K562 (cell line): ENCODE measurements at regions not wholly inside any gene's neighbourhood (a gene's known extent, or its start where the extent isn't known, plus 50 kb on each side); places are given as distances from the start of the nearest gene placed in this dataset.

Experiments
- CBX2 ChIP-seq: fragments of 200-600 bp; sonication (generic); IDR thresholded peaks from one replicate; pipeline ENCODE4 v1.6.1; 2012; ENCODE audit warnings: mild to moderate bottlenecking, low read length, inconsistent platforms; ENCODE audit not compliant: insufficient read depth, poor library complexity, severe bottlenecking
- CEBPB ChIP-seq: fragments of 450-650 bp; IDR thresholded peaks from 2 replicates; pipeline ENCODE4 v1.6.1; 2016; ENCODE audit warnings: missing genetic modification characterization, missing compliant biosample characterization
- FOXJ3 ChIP-seq: sonication (generic); formaldehyde crosslinking; IDR thresholded peaks from 2 replicates; pipeline ENCODE4 v1.4.0; 2020; ENCODE audit warnings: mild to moderate bottlenecking, missing genetic modification reagents
- GABPB1 ChIP-seq: sonication (generic); formaldehyde crosslinking; IDR thresholded peaks from 2 replicates; pipeline ENCODE4 v1.8.0; 2022; ENCODE audit warnings: mild to moderate bottlenecking, missing genetic modification reagents
- HDAC2 ChIP-seq: fragments of 450-650 bp; IDR thresholded peaks from 2 replicates; pipeline ENCODE4 v1.6.1; 2016; ENCODE audit warnings: mild to moderate bottlenecking
- IFI16 ChIP-seq: fragments of 250-450 bp; sonication (Bioruptor Pico); IDR thresholded peaks from 2 replicates; pipeline ENCODE4 v2.1.2; 2022; ENCODE audit warnings: mild to moderate bottlenecking, inconsistent platforms
- JUNB ChIP-seq: fragments of 450-650 bp; formaldehyde crosslinking; conservative IDR thresholded peaks from 2 replicates; pipeline ENCODE4 v1.4.0; 2020; ENCODE audit warnings: mild to moderate bottlenecking
- KDM5B ChIP-seq: fragments of 200-600 bp; sonication (generic); IDR thresholded peaks from 2 replicates; pipeline ENCODE4 v1.6.1; 2012; ENCODE audit warnings: low read depth, mild to moderate bottlenecking, moderate library complexity, low read length, control low read depth, inconsistent platforms; ENCODE audit not compliant: insufficient replicate concordance
- NCOA6 ChIP-seq: fragments of 450-650 bp; IDR thresholded peaks from 2 replicates; pipeline ENCODE4 v1.6.1; 2017; ENCODE audit warnings: mild to moderate bottlenecking
- SMARCE1 ChIP-seq: fragments of 450-650 bp; IDR thresholded peaks from 2 replicates; pipeline ENCODE4 v1.7.1; 2016; ENCODE audit warnings: mild to moderate bottlenecking
- SREBF2 ChIP-seq: sonication (generic); formaldehyde crosslinking; IDR thresholded peaks from 2 replicates; pipeline ENCODE4 v1.4.0; 2020; ENCODE audit warnings: mild to moderate bottlenecking, missing genetic modification reagents
- TBP ChIP-seq: optimal IDR thresholded peaks from 2 replicates; pipeline ENCODE3; 2011; ENCODE audit warnings: low read depth, low read length, improper control_type of control experiment
- TFAP4 ChIP-seq: sonication (generic); formaldehyde crosslinking; IDR thresholded peaks from 2 replicates; pipeline ENCODE4 v1.8.0; 2022; ENCODE audit warnings: missing genetic modification reagents, mild to moderate bottlenecking, moderate library complexity, borderline replicate concordance
- WHSC1 ChIP-seq: IDR thresholded peaks from one replicate; pipeline ENCODE4 v1.6.1; 2012; ENCODE audit warnings: low read length, control low read depth, inconsistent platforms
- YY1 ChIP-seq, 3 experiments: IDR thresholded peaks; 2 replicates each; pipeline ENCODE4 v1.6.1; 2011; ENCODE audit warnings: low read length in 2 of 3, mild to moderate bottlenecking in 2 of 3, moderate library complexity in 2 of 3, borderline replicate concordance in 1 of 3, control low read depth in 1 of 3, low read depth in 1 of 3; ENCODE audit not compliant: insufficient read depth in 3 of 3, insufficient replicate concordance in 2 of 3, control insufficient read depth in 1 of 3, insufficient read length in 1 of 3; ENCODE audit errors: extremely low read depth in 1 of 3
- ZC3H4 ChIP-seq: sonication (generic); formaldehyde crosslinking; IDR thresholded peaks from 2 replicates; pipeline ENCODE4 v1.9.0; 2021; ENCODE audit warnings: missing genetic modification reagents, borderline replicate concordance
- ZEB2 ChIP-seq: fragments of 450-650 bp; IDR thresholded peaks from 2 replicates; pipeline ENCODE4 v1.6.1; 2016
- ZKSCAN8 ChIP-seq: fragments of 200-800 bp; sonication (Bioruptor generic); IDR thresholded peaks from 2 replicates; pipeline ENCODE4 v1.6.1; 2016; ENCODE audit warnings: missing genetic modification characterization, missing compliant biosample characterization
- ZNF253 ChIP-seq: fragments of 250-450 bp; sonication (Bioruptor Pico); conservative IDR thresholded peaks from 2 replicates; pipeline ENCODE4 v1.6.1; 2021; ENCODE audit warnings: mild to moderate bottlenecking
- ZNF384 ChIP-seq: IDR thresholded peaks from 2 replicates; pipeline ENCODE4 v1.6.1; 2012; ENCODE audit warnings: low read depth, low read length, improper control_type of control experiment
- ZNF695 ChIP-seq: fragments of 450-650 bp; formaldehyde crosslinking; IDR thresholded peaks from 2 replicates; pipeline ENCODE4 v1.4.0; 2020; ENCODE audit warnings: mild to moderate bottlenecking, moderate library complexity
- TF ChIP-seq, protein P1 (sequence below): fragments of 450-650 bp; formaldehyde crosslinking; IDR thresholded peaks from 2 replicates; pipeline ENCODE4 v1.4.0; 2020; ENCODE audit warnings: mild to moderate bottlenecking, moderate library complexity
- TF ChIP-seq, protein P2 (sequence below): fragments of 450-650 bp; conservative IDR thresholded peaks from 2 replicates; pipeline ENCODE4 v1.6.1; 2016; ENCODE audit warnings: missing genetic modification characterization, low read depth, mild to moderate bottlenecking, control low read depth, missing compliant biosample characterization
- TF ChIP-seq, protein P3 (sequence below): fragments of 250-450 bp; sonication (Bioruptor Pico); IDR thresholded peaks from 2 replicates; pipeline ENCODE4 v1.8.0; 2021; ENCODE audit warnings: moderate library complexity, mild to moderate bottlenecking, inconsistent platforms
- TF ChIP-seq, protein P4 (sequence below): sonication (generic); formaldehyde crosslinking; IDR thresholded peaks from 2 replicates; pipeline ENCODE4 v1.8.0; 2022; ENCODE audit warnings: mild to moderate bottlenecking, low read depth, missing genetic modification reagents

- TF ChIP-seq SMARCE1: 0 out of 2 replicates have a peak, but pooled peaks have one; percentile 11
- TF ChIP-seq, protein P1, sequence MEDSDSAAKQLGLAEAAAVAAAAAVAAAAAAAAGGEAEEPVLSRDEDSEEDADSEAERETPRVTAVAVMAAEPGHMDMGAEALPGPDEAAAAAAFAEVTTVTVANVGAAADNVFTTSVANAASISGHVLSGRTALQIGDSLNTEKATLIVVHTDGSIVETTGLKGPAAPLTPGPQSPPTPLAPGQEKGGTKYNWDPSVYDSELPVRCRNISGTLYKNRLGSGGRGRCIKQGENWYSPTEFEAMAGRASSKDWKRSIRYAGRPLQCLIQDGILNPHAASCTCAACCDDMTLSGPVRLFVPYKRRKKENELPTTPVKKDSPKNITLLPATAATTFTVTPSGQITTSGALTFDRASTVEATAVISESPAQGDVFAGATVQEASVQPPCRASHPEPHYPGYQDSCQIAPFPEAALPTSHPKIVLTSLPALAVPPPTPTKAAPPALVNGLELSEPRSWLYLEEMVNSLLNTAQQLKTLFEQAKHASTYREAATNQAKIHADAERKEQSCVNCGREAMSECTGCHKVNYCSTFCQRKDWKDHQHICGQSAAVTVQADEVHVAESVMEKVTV: no peak
- TF ChIP-seq KDM5B: no peak
- TF ChIP-seq ZNF695 (CRISPR knock-in tag): no peak
- no peak for TF ChIP-seq WHSC1
- peak; percentile 38; the same call in 1 of the 2 replicates for TF ChIP-seq TFAP4 (CRISPR knock-in tag)
- TF ChIP-seq, protein P2, sequence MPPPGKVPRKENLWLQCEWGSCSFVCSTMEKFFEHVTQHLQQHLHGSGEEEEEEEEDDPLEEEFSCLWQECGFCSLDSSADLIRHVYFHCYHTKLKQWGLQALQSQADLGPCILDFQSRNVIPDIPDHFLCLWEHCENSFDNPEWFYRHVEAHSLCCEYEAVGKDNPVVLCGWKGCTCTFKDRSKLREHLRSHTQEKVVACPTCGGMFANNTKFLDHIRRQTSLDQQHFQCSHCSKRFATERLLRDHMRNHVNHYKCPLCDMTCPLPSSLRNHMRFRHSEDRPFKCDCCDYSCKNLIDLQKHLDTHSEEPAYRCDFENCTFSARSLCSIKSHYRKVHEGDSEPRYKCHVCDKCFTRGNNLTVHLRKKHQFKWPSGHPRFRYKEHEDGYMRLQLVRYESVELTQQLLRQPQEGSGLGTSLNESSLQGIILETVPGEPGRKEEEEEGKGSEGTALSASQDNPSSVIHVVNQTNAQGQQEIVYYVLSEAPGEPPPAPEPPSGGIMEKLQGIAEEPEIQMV (tag): no peak
- peak; percentile 39; the same call in 1 of the 2 replicates for TF ChIP-seq HDAC2
- TF ChIP-seq CEBPB (tag): peak; percentile 87
- no peak for TF ChIP-seq JUNB
- no peak for TF ChIP-seq ZNF253 (CRISPR knock-in tag)
- no peak for TF ChIP-seq GABPB1 (CRISPR knock-in tag)
- no peak for TF ChIP-seq FOXJ3 (CRISPR knock-in tag)
- TF ChIP-seq ZNF384: peak; percentile 71
- TF ChIP-seq, protein P3, sequence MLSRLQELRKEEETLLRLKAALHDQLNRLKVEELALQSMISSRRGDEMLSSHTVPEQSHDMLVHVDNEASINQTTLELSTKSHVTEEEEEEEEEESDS: no peak
- no peak for TF ChIP-seq NCOA6
- TF ChIP-seq IFI16: no peak
- peak; percentile 38 for TF ChIP-seq TBP
- TF ChIP-seq YY1 (IDR thresholded peaks at IDR 0.05; ENCODE audit: borderline replicate concordance in 1 of 3, control insufficient read depth in 1 of 3, extremely low read depth in 1 of 3, insufficient read depth in 3 of 3, insufficient read length in 1 of 3, insufficient replicate concordance in 2 of 3, low read depth in 1 of 3, low read length in 2 of 3): no peak
- TF ChIP-seq, protein P4, sequence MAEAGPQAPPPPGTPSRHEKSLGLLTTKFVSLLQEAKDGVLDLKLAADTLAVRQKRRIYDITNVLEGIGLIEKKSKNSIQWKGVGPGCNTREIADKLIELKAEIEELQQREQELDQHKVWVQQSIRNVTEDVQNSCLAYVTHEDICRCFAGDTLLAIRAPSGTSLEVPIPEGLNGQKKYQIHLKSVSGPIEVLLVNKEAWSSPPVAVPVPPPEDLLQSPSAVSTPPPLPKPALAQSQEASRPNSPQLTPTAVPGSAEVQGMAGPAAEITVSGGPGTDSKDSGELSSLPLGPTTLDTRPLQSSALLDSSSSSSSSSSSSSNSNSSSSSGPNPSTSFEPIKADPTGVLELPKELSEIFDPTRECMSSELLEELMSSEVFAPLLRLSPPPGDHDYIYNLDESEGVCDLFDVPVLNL (CRISPR knock-in tag): no peak
- no peak for TF ChIP-seq ZKSCAN8
- TF ChIP-seq CBX2: no peak
- TF ChIP-seq ZC3H4 (CRISPR knock-in tag): no peak
- TF ChIP-seq ZEB2: peak; percentile 69; the same call in 1 of the 2 replicates
- TF ChIP-seq SREBF2 (CRISPR knock-in tag): no peak
These were observed 186.2 kb downstream of the GPX5 start (continued) for GRCh38 chr6:28711788-28712341.
